Iris pigment epithelial cell (primary cell): ENCODE measurements at regions not wholly inside any gene's neighbourhood (a gene's known extent, or its start where the extent isn't known, plus 50 kb on each side); places are given as distances from the start of the nearest gene placed in this dataset.
A peak's percentile ranks its signal among the peaks of the same experiment; 100 is the strongest.
"Not testable (repeated sequence)": the region's sequence is repeated elsewhere in the genome, so short reads cannot be mapped to it uniquely, and the experiment has no call there.

Source experiments
- DNase-seq: peaks from one replicate; pipeline ENCODE4 v3.0.0-alpha.2; 2011; ENCODE audit warnings: low read depth

GRCh38 chr11:22567759-22568158 is 57.9 kb downstream of the FANCF start:
- DNase-seq = no peak

GRCh38 chr11:22566293-22566692 is 59.3 kb downstream of the FANCF start:
- DNase-seq = no peak

- DNase-seq = no peak
Measured at GRCh38 chr11:22561283-22561682, 64.3 kb downstream of the FANCF start.

GRCh38 chr11:22559416-22559815 is 66.2 kb downstream of the FANCF start:
- no peak for DNase-seq

- peak; percentile 5 for DNase-seq
Measured at GRCh38 chr11:22558664-22559063, 67.0 kb downstream of the FANCF start.

GRCh38 chr11:22556381-22556780 is 69.2 kb downstream of the FANCF start:
- no peak for DNase-seq

GRCh38 chr11:22555881-22556280 is 69.7 kb downstream of the FANCF start:
- no peak for DNase-seq

- no peak for DNase-seq
Measured at GRCh38 chr11:22554221-22554620, 71.4 kb downstream of the FANCF start.

- no peak for DNase-seq
Measured at GRCh38 chr11:22552885-22553284, 72.7 kb downstream of the FANCF start.

GRCh38 chr11:22546746-22547145 is 78.9 kb downstream of the FANCF start:
- no peak for DNase-seq

GRCh38 chr11:22543261-22543660 is 82.4 kb downstream of the FANCF start:
- no peak for DNase-seq

- DNase-seq = peak; percentile 48
Measured at GRCh38 chr11:22539821-22540256, 85.8 kb downstream of the FANCF start.

- peak; percentile 31 for DNase-seq
Measured at GRCh38 chr11:22536071-22536470, 89.6 kb downstream of the FANCF start.

GRCh38 chr11:22528612-22529429 is 96.8 kb downstream of the FANCF start:
- not testable (repeated sequence) for DNase-seq

GRCh38 chr11:22522225-22522624 is 103.4 kb downstream of the FANCF start:
- DNase-seq = no peak

GRCh38 chr11:22521226-22521625 is 104.4 kb downstream of the FANCF start:
- peak; percentile 84 for DNase-seq

GRCh38 chr11:22520521-22520920 is 105.1 kb downstream of the FANCF start:
- DNase-seq = no peak

GRCh38 chr11:22518344-22518743 is 107.3 kb downstream of the FANCF start:
- peak; percentile 17 for DNase-seq

GRCh38 chr11:22516111-22516510 is 109.5 kb downstream of the FANCF start:
- DNase-seq = no peak

- no peak for DNase-seq
Measured at GRCh38 chr11:22512457-22512856, 113.2 kb downstream of the FANCF start.

- DNase-seq = peak; percentile 58
Measured at GRCh38 chr11:22510741-22511140, 114.9 kb downstream of the FANCF start.

- no peak for DNase-seq
Measured at GRCh38 chr11:22510010-22510409, 115.6 kb downstream of the FANCF start.

- DNase-seq = no peak
Measured at GRCh38 chr11:22508665-22509064, 117.0 kb downstream of the FANCF start.

GRCh38 chr11:22497474-22497873 is 128.1 kb downstream of the FANCF start:
- no peak for DNase-seq
